ENCODE measurements at regions not wholly inside any gene's neighbourhood (a gene's known extent, or its start where the extent isn't known, plus 50 kb on each side); places are given as distances from the start of the nearest gene placed in this dataset.

DNA sequence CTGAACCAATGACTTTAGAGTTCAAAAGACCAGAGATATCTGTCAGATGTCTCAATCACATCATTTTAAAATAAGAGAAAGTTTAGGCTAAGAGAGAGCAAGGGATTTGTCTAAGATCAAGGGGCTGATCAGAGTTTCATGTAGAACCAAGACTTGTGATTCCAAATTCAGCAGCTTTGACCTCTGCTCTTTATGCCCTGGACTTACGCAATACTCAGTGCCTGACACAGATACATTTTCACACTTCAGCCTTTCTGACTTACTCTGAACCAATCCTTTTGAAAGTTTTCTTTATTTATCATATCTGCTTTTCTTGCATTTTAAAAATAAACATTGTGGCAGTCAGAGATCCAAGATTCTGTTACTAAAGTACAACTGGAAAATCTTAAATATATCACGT, 428.0 kb downstream of the PLPP3 start:
- Histone ChIP-seq H3K4me1 (ENCODE audit: control insufficient read depth, extremely low read depth, insufficient read depth, low read length) (no peaks in the 10 kb centered on the region), H3K4me3 (replicated peaks in 1 of 4; ENCODE audit: control extremely low read depth in 1 of 4, insufficient read depth in 1 of 4, low read depth in 3 of 4, low read length in 4 of 4) (no peak overlapping the region), H4K20me1 (ENCODE audit: control insufficient read depth, extremely low read depth, insufficient read depth, low read length) (no peaks in the 10 kb centered on the region), H3K9me3 (ENCODE audit: control insufficient read depth, insufficient read depth, low read depth, low read length) (no peaks in the 10 kb centered on the region), H3K9ac (ENCODE audit: insufficient read depth, low read length) (no peak overlapping the region), H2AFZ (ENCODE audit: low read length) (no peak overlapping the region), H3K4me2 (ENCODE audit: extremely low read depth, insufficient read depth, low read length) (no peak overlapping the region), H3K27ac (ENCODE audit: insufficient read depth, low read length) (no peak overlapping the region), H3K27me3 (ENCODE audit: control insufficient read depth, insufficient read depth, low read length) (no peaks in the 10 kb centered on the region), H3K79me2 (ENCODE audit: control insufficient read depth, insufficient read depth, low read length) (no peaks in the 10 kb centered on the region), H3K36me3 (ENCODE audit: control insufficient read depth, insufficient read depth, low read length) (no peaks in the 10 kb centered on the region)
- peak in 1 of 2 donors; percentile 31 for DNase-seq (ENCODE audit: low read depth in 2 of 2)
- TF ChIP-seq, protein P1, sequence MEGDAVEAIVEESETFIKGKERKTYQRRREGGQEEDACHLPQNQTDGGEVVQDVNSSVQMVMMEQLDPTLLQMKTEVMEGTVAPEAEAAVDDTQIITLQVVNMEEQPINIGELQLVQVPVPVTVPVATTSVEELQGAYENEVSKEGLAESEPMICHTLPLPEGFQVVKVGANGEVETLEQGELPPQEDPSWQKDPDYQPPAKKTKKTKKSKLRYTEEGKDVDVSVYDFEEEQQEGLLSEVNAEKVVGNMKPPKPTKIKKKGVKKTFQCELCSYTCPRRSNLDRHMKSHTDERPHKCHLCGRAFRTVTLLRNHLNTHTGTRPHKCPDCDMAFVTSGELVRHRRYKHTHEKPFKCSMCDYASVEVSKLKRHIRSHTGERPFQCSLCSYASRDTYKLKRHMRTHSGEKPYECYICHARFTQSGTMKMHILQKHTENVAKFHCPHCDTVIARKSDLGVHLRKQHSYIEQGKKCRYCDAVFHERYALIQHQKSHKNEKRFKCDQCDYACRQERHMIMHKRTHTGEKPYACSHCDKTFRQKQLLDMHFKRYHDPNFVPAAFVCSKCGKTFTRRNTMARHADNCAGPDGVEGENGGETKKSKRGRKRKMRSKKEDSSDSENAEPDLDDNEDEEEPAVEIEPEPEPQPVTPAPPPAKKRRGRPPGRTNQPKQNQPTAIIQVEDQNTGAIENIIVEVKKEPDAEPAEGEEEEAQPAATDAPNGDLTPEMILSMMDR (conservative IDR thresholded peaks at IDR 0.05 in 1 of 2, IDR thresholded peaks at IDR 0.05 in 1 of 2; ENCODE audit: low read depth in 1 of 2, low read length in 2 of 2) = no peak
- no peak for TF ChIP-seq EZH2 (IDR thresholded peaks at IDR 0.05; ENCODE audit: low read length, missing control alignments)

DNA sequence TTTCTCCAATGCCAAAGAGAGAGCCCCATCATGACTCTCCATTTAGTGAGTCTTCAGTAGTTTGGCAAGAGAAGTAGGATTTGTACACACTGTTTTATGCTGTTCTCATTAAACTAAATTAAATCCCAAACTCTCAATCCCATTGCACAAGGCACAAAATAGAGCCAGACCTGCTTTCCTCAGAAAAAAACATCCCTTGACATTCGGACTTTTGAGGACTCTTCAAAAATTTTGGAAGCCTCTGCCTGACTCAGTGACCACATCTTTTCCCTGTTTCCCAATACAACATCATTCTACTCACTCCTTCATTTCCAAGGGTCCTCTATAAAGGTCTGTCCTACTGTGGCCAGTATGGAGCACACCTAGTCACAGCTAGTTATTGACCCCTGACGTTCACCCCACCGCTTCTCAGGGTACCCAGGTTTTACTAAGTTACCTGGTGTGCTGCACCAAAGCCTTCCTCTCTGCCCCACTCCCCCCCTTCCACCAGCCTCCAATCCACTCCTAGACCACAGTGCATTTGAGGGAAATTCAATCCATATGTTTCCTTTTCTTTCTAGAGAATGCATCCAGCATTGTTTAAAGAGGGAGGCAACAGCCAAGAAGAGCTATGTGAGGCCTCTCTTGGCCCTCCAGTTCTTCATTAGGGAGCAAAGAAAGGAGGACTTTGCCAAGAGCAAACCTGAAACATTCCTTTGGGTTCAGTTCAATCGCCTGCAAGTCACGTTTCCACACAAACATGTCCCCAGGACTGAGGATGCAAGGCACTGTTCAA, 428.7 kb downstream of the PLPP3 start:
- no peak for TF ChIP-seq EZH2 (IDR thresholded peaks at IDR 0.05; ENCODE audit: low read length, missing control alignments)
- TF ChIP-seq, protein P1 (conservative IDR thresholded peaks at IDR 0.05 in 1 of 2, IDR thresholded peaks at IDR 0.05 in 1 of 2; ENCODE audit: low read depth in 1 of 2, low read length in 2 of 2) = no peak
- no peak for DNase-seq (ENCODE audit: low read depth in 2 of 2)
- no peaks in the 10 kb centered on the region for H3K79me2 ChIP-seq (ENCODE audit: control insufficient read depth, insufficient read depth, low read length)
- H2AFZ ChIP-seq (ENCODE audit: low read length) = no peak overlapping the region
- H3K9ac ChIP-seq (ENCODE audit: insufficient read depth, low read length) = no peak overlapping the region
- H3K27me3 ChIP-seq (ENCODE audit: control insufficient read depth, insufficient read depth, low read length) = no peaks in the 10 kb centered on the region
- H3K4me2 ChIP-seq (ENCODE audit: extremely low read depth, insufficient read depth, low read length) = no peak overlapping the region
- no peaks in the 10 kb centered on the region for H3K4me1 ChIP-seq (ENCODE audit: control insufficient read depth, extremely low read depth, insufficient read depth, low read length)
- no peaks in the 10 kb centered on the region for H4K20me1 ChIP-seq (ENCODE audit: control insufficient read depth, extremely low read depth, insufficient read depth, low read length)
- H3K4me3 ChIP-seq (replicated peaks in 1 of 4; ENCODE audit: control extremely low read depth in 1 of 4, insufficient read depth in 1 of 4, low read depth in 3 of 4, low read length in 4 of 4) = no peak overlapping the region
- H3K27ac ChIP-seq (ENCODE audit: insufficient read depth, low read length) = no peak overlapping the region
- no peaks in the 10 kb centered on the region for H3K36me3 ChIP-seq (ENCODE audit: control insufficient read depth, insufficient read depth, low read length)
- H3K9me3 ChIP-seq (ENCODE audit: control insufficient read depth, insufficient read depth, low read depth, low read length) = no peaks in the 10 kb centered on the region

DNA sequence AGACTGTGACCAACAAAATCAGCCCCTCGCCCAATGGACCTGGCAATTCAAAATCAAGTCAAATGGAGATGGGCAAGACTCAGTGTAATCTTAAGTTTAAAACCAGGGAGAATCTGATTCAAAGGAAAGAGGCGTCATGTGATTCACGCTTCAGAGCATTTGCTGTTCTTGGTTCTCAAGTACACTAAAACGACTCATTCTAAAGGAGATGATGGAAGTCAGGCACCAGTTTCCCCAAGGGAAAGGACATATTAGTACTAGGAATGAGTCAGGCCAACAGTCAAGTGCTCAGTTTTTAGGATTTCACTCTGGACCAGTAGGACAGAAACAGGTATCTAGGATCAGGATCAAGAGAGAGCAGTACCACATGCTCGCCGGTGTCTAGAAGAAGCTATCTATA, 429.6 kb downstream of the PLPP3 start:
- no peak overlapping the region for H2AFZ ChIP-seq (ENCODE audit: low read length)
- H3K27me3 ChIP-seq (ENCODE audit: control insufficient read depth, insufficient read depth, low read length) = no peaks in the 10 kb centered on the region
- H3K36me3 ChIP-seq (ENCODE audit: control insufficient read depth, insufficient read depth, low read length) = no peaks in the 10 kb centered on the region
- H3K4me2 ChIP-seq (ENCODE audit: extremely low read depth, insufficient read depth, low read length) = no peak overlapping the region
- no peaks in the 10 kb centered on the region for H3K79me2 ChIP-seq (ENCODE audit: control insufficient read depth, insufficient read depth, low read length)
- H3K4me1 ChIP-seq (ENCODE audit: control insufficient read depth, extremely low read depth, insufficient read depth, low read length) = no peaks in the 10 kb centered on the region
- H3K27ac ChIP-seq (ENCODE audit: insufficient read depth, low read length) = no peak overlapping the region
- DNase-seq (ENCODE audit: low read depth in 2 of 2) = no peak
- no peak for TF ChIP-seq EZH2 (IDR thresholded peaks at IDR 0.05; ENCODE audit: low read length, missing control alignments)
- TF ChIP-seq, protein P1 (conservative IDR thresholded peaks at IDR 0.05 in 1 of 2, IDR thresholded peaks at IDR 0.05 in 1 of 2; ENCODE audit: low read depth in 1 of 2, low read length in 2 of 2) = no peak
- H4K20me1 ChIP-seq (ENCODE audit: control insufficient read depth, extremely low read depth, insufficient read depth, low read length) = no peaks in the 10 kb centered on the region
- H3K4me3 ChIP-seq (replicated peaks in 1 of 4; ENCODE audit: control extremely low read depth in 1 of 4, insufficient read depth in 1 of 4, low read depth in 3 of 4, low read length in 4 of 4) = no peak overlapping the region
- no peak overlapping the region for H3K9ac ChIP-seq (ENCODE audit: insufficient read depth, low read length)
- no peaks in the 10 kb centered on the region for H3K9me3 ChIP-seq (ENCODE audit: control insufficient read depth, insufficient read depth, low read depth, low read length)
